GM12878 (cell line): ENCODE measurements at regions not wholly inside any gene's neighbourhood (a gene's known extent, or its start where the extent isn't known, plus 50 kb on each side); places are given as distances from the start of the nearest gene placed in this dataset.
"Not testable (repeated sequence)": the region's sequence is repeated elsewhere in the genome, so short reads cannot be mapped to it uniquely, and the experiment has no call there.

Source experiments
- ATAC-seq: fragments of 200-7000 bp; cut with Tn5 transposase; 3 replicates; pipeline ENCODE4 v1.9.1; 2020; ENCODE audit warnings: mild to moderate bottlenecking, moderate library complexity
- BruUV-seq: library from RNA; stranded (reverse); fragments of 400-500 nt; replicated peaks from 2 replicates; lab custom pipeline; 2021; lab: Mats Ljungman, UMichigan
- CTCF ChIA-PET: fragments of 300-600 bp; sonication (Branson Sonifier 250); formaldehyde crosslinking; extraction: SDS; loops from one replicate; lab custom pipeline; 2021; ENCODE audit warnings: inconsistent platforms; lab: Yijun Ruan, JAX
- POLR2A ChIA-PET: fragments of 350-600 bp; formaldehyde crosslinking; extraction: SDS; loops from one replicate; lab custom pipeline; 2021; ENCODE audit warnings: inconsistent platforms; lab: Charles Lee
- RAD21 ChIA-PET: fragments of 300-600 bp; sonication (Branson Sonifier 250); formaldehyde crosslinking; loops from one replicate; lab custom pipeline; 2023; ENCODE audit warnings: antibody characterized with exemption; ENCODE audit not compliant: unreplicated experiment; lab: Charles Lee
- SMC1A ChIA-PET: fragments of 300-600 bp; sonication (Branson Sonifier 250); formaldehyde crosslinking; loops from one replicate; lab custom pipeline; 2023; ENCODE audit not compliant: unreplicated experiment, uncharacterized antibody; lab: Charles Lee
- DNase-seq: peaks from one replicate; pipeline ENCODE4 v3.0.0-alpha.2; 2011; ENCODE audit warnings: low read depth, low spot score
- FAIRE-seq: peaks from 3 replicates; lab custom pipeline; 2011; peaks lifted over from hg19 to GRCh38; lab: Jason Lieb, UNC
- H2AFZ ChIP-seq: 2 replicates; pipeline ENCODE4 v1.6.0; 2011; ENCODE audit warnings: low read depth, low read length, control low read depth; ENCODE audit not compliant: control insufficient read depth
- H3K27ac ChIP-seq: 2 replicates; pipeline ENCODE4 v1.5.1; 2011; ENCODE audit warnings: control low read depth; ENCODE audit not compliant: control insufficient read depth, insufficient read depth
- H3K27me3 ChIP-seq, 2 experiments: replicated peaks in 1 of 2; 2 replicates each; pipeline versions ENCODE4 v1.6.0 to v1.6.1; 2011; ENCODE audit warnings: low read length in 1 of 2; ENCODE audit not compliant: control insufficient read depth in 2 of 2, insufficient read depth in 2 of 2
- H3K36me3 ChIP-seq, 2 experiments: 2 replicates each; pipeline ENCODE4 v1.5.1; 2011; ENCODE audit warnings: low read length in 1 of 2; ENCODE audit not compliant: control insufficient read depth in 2 of 2, insufficient read depth in 2 of 2
- H3K4me1 ChIP-seq: 2 replicates; pipeline ENCODE4 v1.6.1; 2011; ENCODE audit warnings: mild to moderate bottlenecking, low read length, moderate library complexity, mixed read lengths; ENCODE audit not compliant: control insufficient read depth, insufficient read depth
- H3K4me2 ChIP-seq: 2 replicates; pipeline ENCODE4 v1.6.0; 2011; ENCODE audit warnings: control low read depth; ENCODE audit not compliant: control insufficient read depth, insufficient read depth
- H3K4me3 ChIP-seq: fragments of 200-600 bp; sonication (generic); 2 replicates; pipeline ENCODE4 v1.5.1; 2016
- H3K79me2 ChIP-seq: 2 replicates; pipeline ENCODE4 v1.6.0; 2011; ENCODE audit warnings: low read length; ENCODE audit not compliant: control insufficient read depth, insufficient read depth
- H3K9ac ChIP-seq: 2 replicates; pipeline ENCODE4 v1.8.0; 2011; ENCODE audit warnings: low read length, control low read depth, mixed read lengths; ENCODE audit not compliant: control insufficient read depth, insufficient read depth
- H3K9me3 ChIP-seq: replicated peaks from 3 replicates; pipeline ENCODE4 v1.5.1; 2011; ENCODE audit warnings: mild to moderate bottlenecking, low read length; ENCODE audit not compliant: control insufficient read depth, insufficient read depth
- H4K20me1 ChIP-seq: 2 replicates; pipeline ENCODE4 v1.6.0; 2011; ENCODE audit not compliant: control insufficient read depth, insufficient read depth
- WGBS: methylation state at CpG from one replicate; pipeline ENCODE4 v1.1.6; 2016; ENCODE audit warnings: low lambda C conversion rate; ENCODE audit not compliant: insufficient replicate concordance, insufficient coverage; ENCODE audit errors: missing lambda C conversion rate; 5-methylcytosine and 5-hydroxymethylcytosine counted together
- in situ Hi-C: fragments of 300-500 bp; cut with MboI; formaldehyde crosslinking; loops from 9 replicates; pipeline ENCODE4 v1.14.3; 2018; ENCODE audit warnings: mixed read lengths
- intact Hi-C: fragments of 100-400 bp; cut with micrococcal nuclease; formaldehyde crosslinking; loops from one replicate; pipeline ENCODE4 v1.14.2; 2022; ENCODE audit not compliant: unreplicated experiment

DNA sequence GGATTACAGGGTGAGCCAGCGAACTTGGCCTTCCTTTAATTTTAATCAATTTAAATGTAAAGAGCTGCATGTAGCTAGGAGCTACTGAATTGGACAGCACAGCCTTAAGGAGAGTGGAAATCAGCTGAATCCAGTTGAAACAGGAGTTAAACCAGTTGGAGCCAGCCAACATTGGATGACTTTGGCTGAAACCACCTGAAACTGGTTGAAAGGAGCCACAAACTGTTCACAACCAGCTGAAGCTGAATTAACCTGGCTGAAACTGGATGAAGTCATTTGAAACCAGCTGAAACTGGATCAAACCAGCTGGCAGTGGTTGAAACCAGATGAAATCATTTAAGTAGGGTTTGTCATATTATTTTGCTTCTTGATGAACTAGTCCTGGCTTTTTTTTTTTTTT is 121.3 kb upstream of the TRIM73 start:
- CTCF ChIA-PET, H3K4me1 ChIP-seq, H3K27me3 ChIP-seq, DNase-seq, intact Hi-C loops, FAIRE-seq, H3K79me2 ChIP-seq, RAD21 ChIA-PET, H3K4me2 ChIP-seq, H3K9ac ChIP-seq, H4K20me1 ChIP-seq, H3K9me3 ChIP-seq, SMC1A ChIA-PET, POLR2A ChIA-PET, H3K36me3 ChIP-seq, H3K4me3 ChIP-seq, in situ Hi-C loops, BruUV-seq, H2AFZ ChIP-seq, H3K27ac ChIP-seq: not testable (repeated sequence)
- ATAC-seq, result peak; percentile 88
- no CpG with 5 or more reads among the region's 1 CpG for whole genome bisulfite sequencing
